Upper lobe of left lung (tissue), 6 donors: ENCODE measurements at regions not wholly inside any gene's neighbourhood (a gene's known extent, or its start where the extent isn't known, plus 50 kb on each side); places are given as distances from the start of the nearest gene placed in this dataset.
"Not testable (repeated sequence)": the region's sequence is repeated elsewhere in the genome, so short reads cannot be mapped to it uniquely, and the experiment has no call there.

Experiments
- ATAC-seq, 2 donors: fragments of 200-7000 bp; cut with Tn5 transposase; one replicate each; pipeline ENCODE4 v1.9.1; 2022; ENCODE audit warnings: mild to moderate bottlenecking in 2 of 2, moderate library complexity in 2 of 2; ENCODE audit not compliant: low FRiP score in 2 of 2
- DNase-seq, 2 donors: peaks; one replicate each; pipeline ENCODE4 v3.0.0-alpha.2; 2019 to 2020
- H3K27ac ChIP-seq, 4 donors: fragments of 200-600 bp; sonication (generic); one replicate each; pipeline ENCODE4 v1.5.1; 2016 to 2019
- H3K27me3 ChIP-seq, 4 donors: fragments of 200-600 bp; sonication (generic); one replicate each; pipeline ENCODE4 v1.5.1; 2017 to 2019
- H3K36me3 ChIP-seq, 4 donors: fragments of 200-600 bp; sonication (generic); one replicate each; pipeline ENCODE4 v1.5.1; 2016 to 2019
- H3K4me1 ChIP-seq, 4 donors: fragments of 200-600 bp; sonication (generic); one replicate each; pipeline ENCODE4 v1.5.1; 2018 to 2019
- H3K4me3 ChIP-seq, 4 donors: fragments of 200-600 bp; sonication (generic); one replicate each; pipeline ENCODE4 v1.5.1; 2017 to 2019; ENCODE audit warnings: mild to moderate bottlenecking in 2 of 4, moderate library complexity in 1 of 4
- H3K9me3 ChIP-seq, 4 donors: fragments of 200-600 bp; sonication (generic); one replicate each; pipeline ENCODE4 v1.5.1; 2018 to 2019
- CTCF ChIP-seq, 6 experiments: fragments of 450-650 bp in 4 of 6; fragments of 200-600 bp in 2 of 6; sonication (generic) in 2 of 6; IDR thresholded peaks; one replicate each; pipeline ENCODE4 v1.5.1; 2016 to 2019; ENCODE audit warnings: antibody characterized with exemption in 6 of 6
- EP300 ChIP-seq, 4 donors: sonication (generic); formaldehyde crosslinking; IDR thresholded peaks; one replicate each; pipeline ENCODE4 v1.5.1; 2017; ENCODE audit warnings: antibody characterized with exemption in 4 of 4, control low read depth in 2 of 4
- POLR2A ChIP-seq, 4 donors: fragments of 450-650 bp; IDR thresholded peaks; one replicate each; pipeline ENCODE4 v1.5.1; 2016 to 2017; ENCODE audit warnings: antibody characterized with exemption in 4 of 4, mild to moderate bottlenecking in 2 of 4
- POLR2AphosphoS5 ChIP-seq, 2 donors: sonication (generic); formaldehyde crosslinking; IDR thresholded peaks; one replicate each; pipeline ENCODE4 v1.5.1; 2017; ENCODE audit warnings: antibody characterized with exemption in 2 of 2
- WGBS, 2 donors: methylation state at CpG; one replicate each; pipeline ENCODE4 v1.1.5; 2017 to 2018; 5-methylcytosine and 5-hydroxymethylcytosine counted together
- donor health status: DM: no; HTN: no; CAD: no; lungs with moderate emphysema.
- donor health status: DM: no; HTN: yes; CAD: no; lungs with severe emphysema.

DNA sequence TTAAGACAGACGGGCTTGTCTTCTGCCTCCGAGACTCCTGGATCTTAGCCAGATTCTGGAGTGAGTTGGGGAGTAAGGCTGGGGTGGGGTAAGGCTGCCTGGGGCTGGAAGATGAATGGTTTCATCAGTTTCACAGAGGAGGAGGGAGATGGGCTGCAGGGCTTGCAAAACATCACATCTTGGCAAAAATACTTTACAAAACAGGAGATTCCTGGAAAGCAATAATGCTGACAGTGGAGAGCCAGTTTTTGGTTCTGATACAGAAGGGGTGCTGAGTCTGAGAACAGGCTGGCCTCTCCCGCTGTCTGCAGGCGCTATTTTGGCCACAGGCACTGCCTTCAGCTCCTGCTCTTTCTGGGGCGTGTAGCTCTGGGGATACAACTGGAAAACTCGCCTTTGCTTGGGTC, 83.4 kb upstream of the KCNE2 start:
- TF ChIP-seq POLR2A (IDR thresholded peaks at IDR 0.05) (no peak), POLR2AphosphoS5 (IDR thresholded peaks at IDR 0.05) (no peak), CTCF (IDR thresholded peaks at IDR 0.05) (no peak), EP300 (IDR thresholded peaks at IDR 0.05) (no peak)
- ATAC-seq (peak; percentile 56 to 73), DNase-seq (no peak)
- Histone ChIP-seq H3K27me3 (no peaks in the 10 kb centered on the region), H3K36me3 (no peaks in the 10 kb centered on the region), H3K9me3 (no peaks in the 10 kb centered on the region), H3K4me1 (no peaks in the 10 kb centered on the region), H3K4me3 (no peak overlapping the region), H3K27ac (no peak overlapping the region)
- 73 to 82% methylated on average over 5 to 6 of the region's 6 CpGs for WGBS, 2 donors

GRCh38 chr21:34280959-34281358, 82.8 kb upstream of the KCNE2 start:
- ATAC-seq (peak; percentile 23 to 57), DNase-seq (peak in 1 of 2 donors; percentile 34)
- TF ChIP-seq EP300 (IDR thresholded peaks at IDR 0.05): no peak
- no peak for TF ChIP-seq POLR2A (IDR thresholded peaks at IDR 0.05)
- no peak for TF ChIP-seq CTCF (IDR thresholded peaks at IDR 0.05)
- TF ChIP-seq POLR2AphosphoS5 (IDR thresholded peaks at IDR 0.05): no peak
- no peaks in the 10 kb centered on the region for H3K9me3 ChIP-seq
- no peaks in the 10 kb centered on the region for H3K36me3 ChIP-seq
- WGBS, 2 donors: 80 to 92% methylated on average over 9 of the region's 9 CpGs
- no peak overlapping the region for H3K27ac ChIP-seq
- no peak overlapping the region for H3K4me3 ChIP-seq
- H3K27me3 ChIP-seq: no peaks in the 10 kb centered on the region
- H3K4me1 ChIP-seq: no peaks in the 10 kb centered on the region

GRCh38 chr21:34282223-34282622, 81.6 kb upstream of the KCNE2 start:
- no peak for DNase-seq
- H3K9me3 ChIP-seq: peaks cover 0 to under 1% (median 0%) of the 10 kb centered on the region in 4 donors
- 61 to 62% methylated on average over 4 of the region's 4 CpGs for WGBS, 2 donors

DNA sequence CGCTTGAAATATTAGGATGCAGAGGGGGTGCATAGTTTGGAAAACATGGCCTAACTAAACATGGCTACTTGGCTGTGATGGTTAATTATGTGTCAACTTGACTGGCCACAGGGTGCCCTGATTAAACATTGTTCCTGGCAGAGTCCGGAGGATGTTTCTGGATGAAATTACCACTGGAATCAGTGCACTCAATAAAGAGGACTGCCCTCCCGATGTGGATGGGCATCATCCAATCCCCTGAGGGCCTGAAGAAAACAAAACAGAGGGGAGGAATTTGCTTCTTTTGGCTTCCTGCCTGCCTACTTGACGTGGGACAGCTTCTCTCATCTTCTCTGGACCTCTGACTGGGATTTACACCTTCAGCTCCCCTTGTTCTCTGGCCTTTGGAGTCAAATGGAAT, 79.1 kb upstream of the KCNE2 start:
- Histone ChIP-seq H3K4me3 (no peak overlapping the region), H3K27me3 (no peaks in the 10 kb centered on the region), H3K27ac (no peak overlapping the region), H3K4me1 (no peaks in the 10 kb centered on the region), H3K36me3 (no peaks in the 10 kb centered on the region), H3K9me3 (peaks cover 0 to 14% (median 8%) of the 10 kb centered on the region in 4 donors)
- no peak for ATAC-seq
- 64 to 69% methylated on average over 4 of the region's 4 CpGs for WGBS, 2 donors
- TF ChIP-seq EP300 (IDR thresholded peaks at IDR 0.05): no peak
- TF ChIP-seq POLR2A (IDR thresholded peaks at IDR 0.05): no peak
- TF ChIP-seq POLR2AphosphoS5 (IDR thresholded peaks at IDR 0.05): no peak
- no peak for TF ChIP-seq CTCF (IDR thresholded peaks at IDR 0.05)
- DNase-seq: no peak

More at GRCh38 chr21:34282223-34282622, 81.6 kb upstream of the KCNE2 start:
- no peaks in the 10 kb centered on the region for H3K36me3 ChIP-seq
- H3K4me3 ChIP-seq: no peak overlapping the region
- no peaks in the 10 kb centered on the region for H3K27me3 ChIP-seq
- no peaks in the 10 kb centered on the region for H3K4me1 ChIP-seq
- no peak overlapping the region for H3K27ac ChIP-seq
- TF ChIP-seq CTCF (IDR thresholded peaks at IDR 0.05): no peak
- TF ChIP-seq EP300 (IDR thresholded peaks at IDR 0.05): no peak
- no peak for TF ChIP-seq POLR2AphosphoS5 (IDR thresholded peaks at IDR 0.05)
- TF ChIP-seq POLR2A (IDR thresholded peaks at IDR 0.05): no peak
- no peak for ATAC-seq

- H3K4me3 ChIP-seq, DNase-seq, ATAC-seq, H3K27ac ChIP-seq, H3K27me3 ChIP-seq, H3K4me1 ChIP-seq, H3K36me3 ChIP-seq: not testable (repeated sequence)
- peaks cover 0 to 14% (median 8%) of the 10 kb centered on the region in 4 donors for H3K9me3 ChIP-seq
These were observed 75.8 kb upstream of the KCNE2 start for GRCh38 chr21:34288042-34288441.
